ENCODE measurements at regions not wholly inside any gene's neighbourhood (a gene's known extent, or its start where the extent isn't known, plus 50 kb on each side); places are given as distances from the start of the nearest gene placed in this dataset.

GRCh38 chr1:22317920-22318243, 133.8 kb upstream of the ZBTB40 start:
- no peak for DNase-seq (ENCODE audit: low read depth)

GRCh38 chr1:22318279-22318981, 133.2 kb upstream of the ZBTB40 start:
- DNase-seq (ENCODE audit: low read depth), result no peak

- no peak for DNase-seq (ENCODE audit: low read depth)
Measured at GRCh38 chr1:22319608-22320007, 132.0 kb upstream of the ZBTB40 start.

GRCh38 chr1:22320587-22321344, 130.9 kb upstream of the ZBTB40 start:
- no peak for DNase-seq (ENCODE audit: low read depth)

DNA sequence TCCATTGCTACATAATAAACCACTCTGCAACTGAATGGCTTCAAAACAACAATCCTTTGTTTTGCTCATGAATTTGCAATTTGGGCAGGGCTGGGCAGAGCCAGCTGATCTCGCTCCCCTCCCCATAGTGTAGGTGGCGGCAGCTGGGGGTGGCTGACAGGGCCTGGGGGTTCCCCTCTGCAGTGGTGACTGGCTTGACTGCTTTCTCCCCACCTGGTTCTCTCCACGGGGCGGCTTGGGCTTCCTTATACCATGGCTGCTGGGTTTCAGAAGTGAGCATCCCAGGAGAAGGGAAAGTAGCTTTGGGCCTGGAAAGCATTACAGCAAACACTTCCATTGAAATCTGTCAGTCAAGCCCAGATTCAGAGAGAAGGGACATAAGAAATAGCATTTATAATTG, 129.7 kb upstream of the ZBTB40 start:
- no peak for DNase-seq (ENCODE audit: low read depth)

DNA sequence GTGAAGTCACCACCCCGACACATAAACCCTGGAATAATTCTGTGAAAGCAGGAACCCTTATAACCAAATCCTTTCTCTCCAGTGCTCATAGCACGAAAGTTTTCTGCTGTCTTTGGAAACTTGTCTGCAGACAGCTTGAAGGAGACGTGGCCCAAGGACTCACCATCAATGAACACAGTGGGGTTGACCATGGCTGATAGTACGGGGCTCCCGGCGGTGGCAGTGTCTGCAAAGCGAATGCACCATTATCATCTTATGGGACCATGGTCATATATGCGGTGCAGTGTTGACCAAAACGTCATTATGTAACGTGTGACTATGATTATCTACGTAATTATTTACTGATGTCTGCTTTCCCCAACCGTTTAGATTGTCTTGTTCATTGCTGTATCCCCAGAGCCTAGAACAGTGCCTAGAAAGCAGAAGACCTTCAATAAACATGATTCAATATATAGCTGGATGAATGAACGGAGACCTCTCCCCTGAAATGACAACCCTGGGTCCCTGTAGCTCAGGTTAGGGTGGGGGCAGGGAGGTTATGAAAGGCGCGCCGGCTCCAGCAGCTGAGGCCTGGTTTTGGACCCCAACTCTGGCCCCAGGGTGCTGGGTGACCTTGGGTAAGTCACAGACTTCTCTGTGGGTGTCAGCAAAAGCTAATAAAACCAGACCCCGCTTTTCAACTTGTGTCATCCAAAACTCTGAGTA, 128.4 kb upstream of the ZBTB40 start:
- DNase-seq (ENCODE audit: low read depth), result no peak

GRCh38 chr1:22323846-22324504, 127.7 kb upstream of the ZBTB40 start:
- DNase-seq (ENCODE audit: low read depth), result no peak

DNA sequence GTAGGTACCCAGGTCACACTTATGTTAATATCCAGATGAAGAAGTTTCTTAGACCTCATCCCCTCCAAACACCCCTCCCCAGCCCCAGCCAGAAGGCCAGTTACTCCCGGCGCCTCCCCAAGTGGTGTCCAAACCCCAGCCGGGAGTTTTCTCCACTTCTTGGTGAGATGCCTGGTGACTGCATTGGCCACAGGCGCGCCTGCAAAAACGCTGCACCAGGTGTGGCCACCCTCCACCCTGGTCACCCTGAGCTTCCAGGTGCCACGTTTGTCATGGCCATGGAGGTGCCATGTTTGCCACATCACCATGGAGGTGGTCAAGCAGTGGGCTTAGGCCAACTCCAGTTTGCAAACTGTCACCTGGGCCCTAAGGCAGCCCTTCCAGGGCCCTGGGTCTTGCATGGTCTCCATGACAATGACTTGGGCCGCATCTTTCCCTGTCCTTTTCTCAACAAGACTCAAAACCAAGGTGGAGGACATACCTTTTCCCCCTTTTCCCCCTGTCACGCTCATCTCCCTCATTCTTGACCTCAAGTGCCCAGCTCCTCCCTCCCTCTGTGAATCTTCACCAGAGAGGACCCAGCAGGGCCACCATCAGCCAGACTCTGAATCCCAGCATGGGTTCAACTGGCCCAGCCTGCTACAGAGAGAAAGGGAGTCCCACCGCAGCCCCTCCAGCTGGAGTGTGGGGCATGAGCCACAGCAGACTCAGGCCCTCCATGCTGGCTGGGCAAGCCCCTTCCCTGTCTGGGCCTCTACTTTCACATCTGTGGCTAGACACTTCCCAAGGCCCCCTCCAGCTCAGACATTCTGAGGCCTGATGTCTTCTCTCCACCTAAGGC, 125.9 kb upstream of the ZBTB40 start:
- DNase-seq (ENCODE audit: low read depth), result no peak

DNA sequence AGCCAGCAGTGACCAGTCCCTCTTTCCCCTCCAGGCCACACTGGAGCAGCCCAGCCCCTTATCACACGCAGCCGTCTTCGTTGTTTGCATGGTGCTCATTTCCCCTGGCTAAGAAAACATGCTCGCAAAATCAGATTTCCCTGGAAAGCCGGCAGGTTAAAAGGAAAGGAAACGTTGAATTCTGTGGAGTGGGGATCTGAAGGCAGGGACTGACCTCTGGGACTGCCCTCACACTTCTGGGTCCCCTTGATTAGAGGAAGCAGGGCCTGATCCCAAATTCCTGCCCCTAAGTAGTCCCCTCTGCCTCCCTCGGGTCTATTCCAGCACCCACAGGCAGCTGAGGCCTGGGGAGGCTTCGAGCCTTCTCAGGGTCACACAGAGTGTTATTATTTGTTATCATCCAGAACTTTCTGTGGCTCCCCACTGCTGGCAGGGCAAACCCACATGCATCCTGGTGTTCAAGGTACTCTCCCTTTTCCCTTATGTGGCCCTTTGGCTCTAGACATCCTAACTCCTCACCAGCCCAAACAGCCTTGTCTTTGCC, 125.2 kb upstream of the ZBTB40 start:
- DNase-seq (ENCODE audit: low read depth), result no peak

GRCh38 chr1:22326931-22327330, 124.7 kb upstream of the ZBTB40 start:
- no peak for DNase-seq (ENCODE audit: low read depth)

GRCh38 chr1:22327411-22327810, 124.2 kb upstream of the ZBTB40 start:
- DNase-seq (ENCODE audit: low read depth), result no peak

DNA sequence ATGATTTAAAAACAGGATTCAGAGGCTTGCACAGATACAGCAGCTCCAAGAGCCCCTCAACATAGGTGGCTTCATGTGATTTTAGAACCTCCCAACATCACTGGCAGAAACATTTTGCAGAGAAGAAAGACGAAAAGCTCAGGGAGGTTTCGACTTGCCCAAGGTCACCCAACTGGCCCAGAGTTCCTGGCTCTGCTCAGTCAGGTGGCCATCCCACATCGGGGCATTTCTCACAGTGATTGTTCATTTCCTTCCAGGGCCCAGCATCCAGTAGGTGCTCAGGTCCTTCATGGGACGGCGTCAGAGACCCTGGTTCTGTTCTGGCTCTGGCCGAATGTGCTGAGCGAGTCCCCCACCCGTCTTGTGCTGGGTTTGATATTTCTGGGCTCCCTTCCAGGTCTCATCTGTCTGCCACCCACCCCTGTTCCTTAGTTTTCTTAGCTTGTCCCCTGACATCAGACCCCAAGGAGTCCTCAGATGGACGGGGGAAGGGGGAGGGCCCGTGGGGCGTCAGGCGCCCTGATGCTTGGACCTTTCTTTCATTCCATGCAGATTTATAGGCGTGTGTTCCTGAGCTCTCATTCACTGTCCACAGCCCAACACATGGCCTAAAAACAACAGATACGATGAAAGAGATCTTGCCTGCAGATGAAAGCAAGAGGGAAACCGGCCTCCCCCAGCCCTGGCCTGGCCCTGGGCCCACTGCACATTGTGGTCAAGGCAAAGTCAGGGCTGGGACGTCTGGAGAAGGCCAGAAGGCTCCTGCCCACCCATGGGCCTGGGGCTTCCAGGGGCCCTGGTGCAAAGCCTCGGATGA, 123.1 kb upstream of the ZBTB40 start:
- DNase-seq (ENCODE audit: low read depth), result no peak

GRCh38 chr1:22329148-22329515, 122.5 kb upstream of the ZBTB40 start:
- DNase-seq (ENCODE audit: low read depth), result no peak

- DNase-seq (ENCODE audit: low read depth), result no peak
Measured at GRCh38 chr1:22330092-22330759, 121.4 kb upstream of the ZBTB40 start.

DNA sequence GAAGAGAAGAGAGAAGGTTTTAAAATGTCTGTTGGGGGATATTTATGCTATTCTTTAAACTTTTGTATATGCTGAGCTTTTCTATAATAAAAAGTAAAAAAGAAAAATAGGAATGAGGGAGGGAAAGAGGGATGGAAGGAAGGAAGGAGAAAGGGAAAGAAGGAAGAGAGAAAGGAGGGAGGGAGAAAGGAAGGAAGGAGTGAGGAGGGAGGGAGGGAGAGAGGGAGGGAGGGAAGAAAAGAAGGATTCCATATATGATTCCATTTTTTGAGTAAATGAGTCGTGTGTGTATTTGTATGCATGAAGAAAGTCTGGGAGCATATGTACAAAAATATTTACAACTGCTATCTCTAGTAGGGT, 120.9 kb upstream of the ZBTB40 start:
- no peak for DNase-seq (ENCODE audit: low read depth)

- no peak for DNase-seq (ENCODE audit: low read depth)
Measured at GRCh38 chr1:22331618-22332423, 119.8 kb upstream of the ZBTB40 start.

DNA sequence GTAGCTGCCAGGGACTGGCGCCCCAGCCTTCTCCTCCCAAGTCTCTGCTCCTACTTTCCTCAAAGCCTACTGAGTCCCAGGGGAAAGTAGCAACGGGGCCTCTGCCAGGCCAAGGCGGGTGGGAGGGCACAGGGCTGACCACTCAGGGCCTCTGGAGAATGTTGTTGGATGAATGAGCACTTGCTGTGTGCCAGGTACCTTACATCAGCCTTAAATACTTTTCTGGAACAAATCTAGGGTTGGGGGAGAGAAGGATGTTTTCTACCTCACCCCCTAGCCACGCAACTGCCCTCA, 119.3 kb upstream of the ZBTB40 start:
- no peak for DNase-seq (ENCODE audit: low read depth)

GRCh38 chr1:22332795-22333499, 118.7 kb upstream of the ZBTB40 start:
- no peak for DNase-seq (ENCODE audit: low read depth)

Data from activated T-cell treated with anti-CD3 and anti-CD28 coated beads for 48 hours (primary cell).